GM23338 (cell line): ENCODE measurements at regions not wholly inside any gene's neighbourhood (a gene's known extent, or its start where the extent isn't known, plus 50 kb on each side); places are given as distances from the start of the nearest gene placed in this dataset.

Source experiments
- ATAC-seq: fragments of 200-7000 bp; cut with Tn5 transposase; 3 replicates; pipeline ENCODE4 v1.9.1; 2020
- DNase-seq: peaks from one replicate; pipeline ENCODE4 v3.0.0-alpha.2; 2015; ENCODE audit warnings: low spot score
- H2AFZ ChIP-seq: fragments of 200-600 bp; sonication (generic); 2 replicates; pipeline ENCODE4 v1.8.0; 2016; ENCODE audit warnings: antibody characterized with exemption, mild to moderate bottlenecking, moderate library complexity
- H3F3A ChIP-seq: fragments of 200-600 bp; sonication (generic); replicated peaks from 2 replicates; pipeline ENCODE4 v1.8.0; 2017; ENCODE audit warnings: antibody characterized with exemption, mixed run types, low read depth
- H3K27ac ChIP-seq: fragments of 200-600 bp; sonication (generic); 2 replicates; pipeline ENCODE4 v1.6.1; 2016; ENCODE audit warnings: low read depth
- H3K27me3 ChIP-seq: fragments of 200-600 bp; sonication (generic); 2 replicates; pipeline ENCODE4 v1.8.0; 2016; ENCODE audit warnings: mild to moderate bottlenecking, mixed run types, moderate library complexity; ENCODE audit not compliant: insufficient read depth
- H3K36me3 ChIP-seq: fragments of 200-600 bp; sonication (generic); 2 replicates; pipeline ENCODE4 v1.8.0; 2016; ENCODE audit warnings: mild to moderate bottlenecking; ENCODE audit not compliant: insufficient read depth
- H3K4me1 ChIP-seq: fragments of 200-600 bp; sonication (generic); 2 replicates; pipeline ENCODE4 v1.8.0; 2016; ENCODE audit warnings: mild to moderate bottlenecking, moderate library complexity; ENCODE audit not compliant: insufficient read depth
- H3K4me2 ChIP-seq: fragments of 200-600 bp; sonication (generic); 2 replicates; pipeline ENCODE4 v1.7.1; 2017; ENCODE audit warnings: mixed run types
- H3K4me3 ChIP-seq: fragments of 200-600 bp; sonication (generic); 2 replicates; pipeline ENCODE4 v1.6.1; 2016; ENCODE audit warnings: mixed run types
- H3K79me2 ChIP-seq: fragments of 200-600 bp; sonication (generic); replicated peaks from 2 replicates; pipeline ENCODE4 v1.8.0; 2017; ENCODE audit warnings: mild to moderate bottlenecking; ENCODE audit not compliant: insufficient read depth
- H3K9me2 ChIP-seq: fragments of 200-600 bp; sonication (generic); 2 replicates; pipeline ENCODE4 v1.8.0; 2017; ENCODE audit not compliant: insufficient read depth
- H4K20me1 ChIP-seq: fragments of 200-600 bp; sonication (generic); replicated peaks from 2 replicates; pipeline ENCODE4 v1.8.0; 2017; ENCODE audit warnings: mild to moderate bottlenecking; ENCODE audit not compliant: insufficient read depth
- H3K27ac Mint-ChIP-seq: 2 replicates; pipeline ENCODE4 v1.8.0; 2020; ENCODE audit warnings: inconsistent platforms, mild to moderate bottlenecking, moderate library complexity, mixed read lengths
- H3K27me3 Mint-ChIP-seq: 3 replicates; pipeline ENCODE4 v1.8.0; 2022; ENCODE audit warnings: low read depth, mild to moderate bottlenecking, moderate library complexity, mixed read lengths, inconsistent platforms; ENCODE audit not compliant: insufficient read depth, poor library complexity
- H3K36me3 Mint-ChIP-seq: 3 replicates; pipeline ENCODE4 v1.8.0; 2021; ENCODE audit warnings: low read depth, mild to moderate bottlenecking, inconsistent platforms, moderate library complexity, mixed read lengths
- H3K4me1 Mint-ChIP-seq: 3 replicates; pipeline ENCODE4 v1.8.0; 2020; ENCODE audit warnings: mild to moderate bottlenecking, inconsistent platforms, mixed read lengths
- H3K4me3 Mint-ChIP-seq: 3 replicates; pipeline ENCODE4 v1.8.0; 2021; ENCODE audit warnings: moderate library complexity, mild to moderate bottlenecking, inconsistent platforms, mixed read lengths
- H3K9me3 Mint-ChIP-seq: 3 replicates; pipeline ENCODE4 v1.8.0; 2020; ENCODE audit warnings: moderate library complexity, mild to moderate bottlenecking, inconsistent platforms, mixed read lengths
- CREB1 ChIP-seq: fragments of 250-450 bp; sonication (Bioruptor Pico); IDR thresholded peaks from 2 replicates; pipeline ENCODE4 v1.5.0; 2020; ENCODE audit warnings: low read depth, mild to moderate bottlenecking, moderate library complexity
- CTCF ChIP-seq, 2 experiments: fragments of 200-600 bp in 1 of 2; sonication (generic) in 1 of 2; conservative IDR thresholded peaks; 2 replicates each; pipeline versions ENCODE4 v1.5.1 to v1.6.1; 2016 to 2017; ENCODE audit warnings: antibody characterized with exemption in 2 of 2, low read depth in 2 of 2, mild to moderate bottlenecking in 2 of 2, moderate library complexity in 1 of 2
- ETS1 ChIP-seq: IDR thresholded peaks from 2 replicates; pipeline ENCODE4 v1.6.1; 2016; ENCODE audit warnings: antibody characterized with exemption
- EZH2 ChIP-seq: fragments of 200-600 bp; sonication (generic); IDR thresholded peaks from one replicate; pipeline ENCODE4 v1.8.0; 2017; ENCODE audit warnings: antibody characterized with exemption, mild to moderate bottlenecking, low read depth; ENCODE audit not compliant: unreplicated experiment
- EZH2phosphoT487 ChIP-seq: fragments of 200-600 bp; sonication (generic); IDR thresholded peaks from one replicate; pipeline ENCODE4 v1.8.1; 2018; ENCODE audit warnings: antibody characterized with exemption; ENCODE audit not compliant: unreplicated experiment
- JUNB ChIP-seq: IDR thresholded peaks from one replicate; pipeline ENCODE4 v1.6.1; 2016; ENCODE audit warnings: antibody characterized with exemption; ENCODE audit not compliant: unreplicated experiment
- NANOG ChIP-seq: IDR thresholded peaks from 2 replicates; pipeline ENCODE4 v1.6.1; 2016; ENCODE audit warnings: antibody characterized with exemption, borderline replicate concordance
- POLR2AphosphoS5 ChIP-seq: IDR thresholded peaks from 2 replicates; pipeline ENCODE4 v1.6.1; 2016; ENCODE audit warnings: antibody characterized with exemption, low read depth
- REST ChIP-seq: IDR thresholded peaks from one replicate; pipeline ENCODE4 v1.6.1; 2018; ENCODE audit warnings: antibody characterized with exemption; ENCODE audit not compliant: unreplicated experiment
- STAT1 ChIP-seq: IDR thresholded peaks from one replicate; pipeline ENCODE4 v1.6.1; 2016; ENCODE audit warnings: antibody characterized with exemption; ENCODE audit not compliant: unreplicated experiment
- ZNF114 ChIP-seq: fragments of 250-450 bp; sonication (Bioruptor Pico); IDR thresholded peaks from 2 replicates; pipeline ENCODE4 v1.5.0; 2020; ENCODE audit warnings: mild to moderate bottlenecking, moderate library complexity
- ZNF331 ChIP-seq: fragments of 250-450 bp; sonication (Bioruptor Pico); IDR thresholded peaks from 2 replicates; pipeline ENCODE4 v1.5.0; 2020; ENCODE audit warnings: low read depth, mild to moderate bottlenecking, moderate library complexity
- ZNF462 ChIP-seq: fragments of 250-450 bp; sonication (Bioruptor Pico); IDR thresholded peaks from 2 replicates; pipeline ENCODE4 v1.5.0; 2020; ENCODE audit warnings: mild to moderate bottlenecking, moderate library complexity

- no peaks in the 10 kb centered on the region for H3K79me2 ChIP-seq
- H3K4me2 ChIP-seq: 0 out of 2 replicates have a peak overlapping the region, but pooled peaks have one; percentile 27
- Mint-ChIP-seq H3K4me1 (peaks cover 31% of the 10 kb centered on the region), H3K36me3 (no peaks in the 10 kb centered on the region), H3K27me3 (no peaks in the 10 kb centered on the region), H3K4me3 (no peak overlapping the region; the same call in 2 of the 3 replicates), H3K9me3 (no peaks in the 10 kb centered on the region), H3K27ac (peak overlapping the region; percentile 79; the same call in 1 of the 2 replicates)
- no peaks in the 10 kb centered on the region for H3K9me2 ChIP-seq
- H3F3A ChIP-seq: no peaks in the 10 kb centered on the region
- peaks cover 24% of the 10 kb centered on the region for H3K4me1 ChIP-seq
- peak overlapping the region; percentile 63; the same call in 1 of the 2 replicates for H3K27ac ChIP-seq
- TF ChIP-seq EZH2phosphoT487 (no peak), POLR2AphosphoS5 (no peak), NANOG (no peak), ZNF462 (CRISPR knock-in tag) (no peak), STAT1 (no peak), JUNB (no peak), ETS1 (no peak), EZH2 (no peak), REST (no peak), CREB1 (CRISPR knock-in tag) (no peak), CTCF (conservative IDR thresholded peaks at IDR 0.05; ENCODE audit: low read depth in 2 of 2) (no peak), ZNF114 (CRISPR knock-in tag) (no peak), ZNF331 (no peak)
- no peak overlapping the region for H3K4me3 ChIP-seq
- H4K20me1 ChIP-seq: no peaks in the 10 kb centered on the region
- DNase-seq (peak; percentile 61), ATAC-seq (peak; percentile 83)
- no peak overlapping the region for H2AFZ ChIP-seq
- no peaks in the 10 kb centered on the region for H3K27me3 ChIP-seq
- H3K36me3 ChIP-seq: no peaks in the 10 kb centered on the region
Observed at GRCh38 chr4:111208970-111209369, 586.1 kb upstream of the PITX2 start.
